SK-MEL-5 (cell line): ENCODE measurements at regions not wholly inside any gene's neighbourhood (a gene's known extent, or its start where the extent isn't known, plus 50 kb on each side); places are given as distances from the start of the nearest gene placed in this dataset.

Experiments used
- DNase-seq: peaks from one replicate; pipeline ENCODE4 v3.0.0-alpha.2; 2016; ENCODE audit warnings: low read depth, low spot score
- in situ Hi-C: cut with HindIII; loops from 2 replicates; pipeline ENCODE4 v1.10.0; 2016; ENCODE audit warnings: low sequenced_read_pairs, high pct_unique_total_duplicates, low pct_unique_long_range_greater_than_20kb

- no peak for DNase-seq
- in situ Hi-C loops = no loop called here
Observed at GRCh38 chr11:116271479-116271878, 501.3 kb downstream of the BUD13 start.

- in situ Hi-C loops = no loop called here
- no peak for DNase-seq
Observed at GRCh38 chr11:116267146-116267545, 505.6 kb downstream of the BUD13 start.

DNA sequence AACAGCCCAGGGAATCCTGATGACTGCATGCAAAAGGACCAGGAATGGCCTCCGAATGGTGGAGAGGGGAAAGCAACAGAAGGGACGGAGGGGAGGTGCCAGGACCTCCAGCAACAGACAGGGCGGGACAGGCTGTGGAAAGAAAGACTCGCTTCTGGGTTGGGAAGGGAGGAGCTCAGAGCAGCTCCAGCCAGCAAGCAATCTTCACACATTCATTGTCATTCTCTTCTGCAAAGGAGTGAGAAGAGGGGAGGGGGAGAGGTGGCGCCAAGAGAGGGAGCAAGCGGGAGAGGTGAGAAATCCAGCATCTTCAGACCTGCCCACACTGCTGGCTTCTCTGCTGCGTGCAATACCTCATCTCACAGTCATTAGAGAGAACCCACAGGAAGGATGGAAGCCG is 509.0 kb downstream of the BUD13 start:
- DNase-seq = no peak
- in situ Hi-C loops = no loop called here

- in situ Hi-C loops = no loop called here
- DNase-seq = no peak
Observed at GRCh38 chr11:116263019-116263418, 509.8 kb downstream of the BUD13 start.

GRCh38 chr11:116262370-116262769 is 510.4 kb downstream of the BUD13 start:
- in situ Hi-C loops = no loop called here
- DNase-seq = no peak

GRCh38 chr11:116261606-116262005 is 511.2 kb downstream of the BUD13 start:
- in situ Hi-C loops = no loop called here
- DNase-seq = no peak

GRCh38 chr11:116258821-116259220 is 514.0 kb downstream of the BUD13 start:
- no peak for DNase-seq
- in situ Hi-C loops = no loop called here

GRCh38 chr11:116257883-116258282 is 514.9 kb downstream of the BUD13 start:
- in situ Hi-C loops = no loop called here
- DNase-seq = no peak

GRCh38 chr11:116257092-116257491 is 515.7 kb downstream of the BUD13 start:
- peak; percentile 34 for DNase-seq

DNA sequence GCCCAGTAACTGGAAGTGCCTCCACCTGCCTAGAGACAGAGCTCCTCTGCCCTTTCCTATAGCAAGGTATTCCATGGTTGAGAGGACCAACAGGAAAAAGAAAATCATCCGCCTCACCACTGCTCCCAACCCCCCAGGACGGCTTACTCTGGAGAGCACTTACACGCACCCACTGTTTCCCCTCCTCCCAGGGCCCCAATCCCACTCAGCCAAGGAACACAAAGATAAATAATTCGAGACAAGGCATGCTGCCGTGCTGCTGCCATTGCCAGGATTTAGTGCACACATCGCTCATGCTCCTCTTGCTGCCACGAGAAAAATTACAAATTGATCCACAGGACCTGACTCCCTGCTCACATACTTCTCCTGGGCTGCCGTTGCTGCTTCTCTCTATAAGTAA is 516.6 kb downstream of the BUD13 start:
- in situ Hi-C loops = no loop called here
- DNase-seq = no peak

More at GRCh38 chr11:116257092-116257491, 515.7 kb downstream of the BUD13 start:
- in situ Hi-C loops = no loop called here

DNA sequence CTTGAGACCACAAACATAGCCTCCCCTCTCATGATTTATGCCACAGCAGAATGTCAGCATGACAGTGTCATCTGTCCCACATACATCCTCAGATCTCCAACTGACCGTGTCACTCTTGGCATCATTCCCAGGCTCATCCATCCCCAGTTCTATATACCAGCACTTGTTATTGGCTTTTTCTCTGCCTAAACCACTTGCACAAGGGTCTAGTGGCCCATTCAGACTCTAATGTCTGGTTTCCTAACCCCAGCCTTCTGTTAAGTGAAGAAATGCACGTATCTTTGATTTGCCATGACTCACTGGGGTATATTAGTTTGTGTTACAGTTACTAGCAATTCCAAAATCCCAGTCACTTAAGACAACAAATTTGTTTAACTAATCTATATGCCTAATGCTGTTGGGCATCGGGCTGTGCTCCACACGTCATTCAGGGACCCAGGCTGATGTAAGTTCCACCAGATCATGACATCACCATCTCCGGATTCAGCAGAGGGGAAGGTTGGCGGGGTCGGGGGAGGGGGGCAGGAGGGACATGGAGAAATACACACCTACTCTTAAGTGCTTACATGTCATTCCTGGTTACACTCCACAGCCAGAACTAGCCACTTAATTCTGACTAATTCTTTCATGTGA is 517.4 kb downstream of the BUD13 start:
- no peak for DNase-seq
- in situ Hi-C loops = no loop called here

DNA sequence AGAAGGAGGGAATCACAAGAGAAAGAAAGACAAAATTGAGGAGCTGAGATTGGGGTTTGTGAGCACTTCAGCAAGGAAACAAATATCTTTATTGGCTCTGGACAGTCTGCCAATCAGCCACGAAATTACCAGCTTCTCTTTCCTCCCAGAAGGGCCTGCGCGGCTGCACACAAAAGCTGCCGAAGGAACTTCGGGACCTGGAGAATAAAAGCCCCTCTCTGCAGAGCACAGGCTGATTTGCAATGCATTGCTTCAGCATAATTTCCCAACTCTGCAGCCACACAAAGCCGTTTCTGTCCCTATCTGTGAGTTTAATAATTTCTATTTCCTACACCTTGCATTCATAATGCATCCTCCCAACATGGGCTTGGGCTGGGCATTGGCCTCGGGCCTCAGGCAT is 522.6 kb downstream of the BUD13 start:
- no peak for DNase-seq
- in situ Hi-C loops = no loop called here

DNA sequence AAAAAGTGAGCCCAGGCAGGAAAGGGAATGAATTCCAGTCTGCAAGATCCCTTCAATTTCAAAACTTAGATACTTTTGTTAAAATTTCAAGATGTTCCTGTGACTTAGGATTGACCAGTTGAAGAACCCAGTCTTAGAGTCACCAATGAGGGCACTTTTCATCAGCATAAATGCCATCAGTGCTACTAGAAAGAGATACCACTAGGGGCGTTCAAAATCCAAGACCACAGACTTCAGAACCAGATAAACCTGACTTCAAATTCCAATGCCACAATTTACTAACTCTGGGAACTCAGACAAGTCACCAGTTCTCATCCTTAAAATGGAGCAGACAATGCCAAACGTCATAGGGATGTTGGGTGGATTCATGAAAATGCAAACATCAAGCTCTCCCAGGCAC is 523.2 kb downstream of the BUD13 start:
- in situ Hi-C loops = no loop called here
- DNase-seq = no peak

GRCh38 chr11:116244889-116245288 is 527.9 kb downstream of the BUD13 start:
- DNase-seq = no peak
- in situ Hi-C loops = no loop called here

GRCh38 chr11:116244439-116244838 is 528.3 kb downstream of the BUD13 start:
- no peak for DNase-seq
- in situ Hi-C loops = no loop called here

DNA sequence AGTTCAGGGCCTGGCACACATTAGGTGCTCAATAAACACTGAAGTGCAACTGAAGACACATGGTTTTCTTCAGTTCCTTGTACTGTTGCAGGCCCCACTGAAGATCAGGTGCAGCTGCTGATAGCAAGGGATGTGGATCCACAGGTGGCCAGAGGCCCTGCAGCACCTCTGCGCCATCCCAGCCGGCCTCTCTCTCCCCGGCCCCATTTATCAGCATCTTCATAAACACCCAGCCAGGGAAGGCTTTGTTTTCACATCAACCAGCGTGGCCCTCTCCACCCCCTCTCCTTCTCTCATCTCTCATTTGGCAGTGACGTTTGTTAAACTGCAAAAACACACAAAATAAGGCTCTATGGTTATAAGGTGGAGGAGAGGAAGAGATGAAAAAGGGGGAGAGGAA is 528.8 kb downstream of the BUD13 start:
- no peak for DNase-seq
- in situ Hi-C loops = no loop called here

GRCh38 chr11:116242006-116242405 is 530.8 kb downstream of the BUD13 start:
- in situ Hi-C loops = no loop called here
- DNase-seq = no peak

DNA sequence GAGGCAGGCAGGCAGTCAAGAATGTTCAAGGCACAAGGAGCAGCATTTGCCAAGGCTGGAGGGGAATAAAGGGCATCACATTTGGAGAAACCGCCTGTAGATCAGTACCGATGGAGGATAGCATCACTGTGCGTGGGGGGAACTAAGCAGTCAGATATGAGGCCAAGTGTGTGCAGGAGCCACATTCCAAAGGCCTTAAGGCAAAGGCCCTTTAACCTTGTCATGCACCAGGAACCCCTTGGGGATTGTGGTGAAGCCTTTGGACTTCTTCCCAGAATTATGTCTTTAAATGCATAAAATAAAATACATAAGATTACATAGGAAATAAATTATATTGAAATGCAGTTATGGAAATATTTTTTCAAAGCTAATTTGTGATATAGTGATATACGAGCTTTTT is 532.1 kb downstream of the BUD13 start:
- in situ Hi-C loops = no loop called here
- DNase-seq = no peak

DNA sequence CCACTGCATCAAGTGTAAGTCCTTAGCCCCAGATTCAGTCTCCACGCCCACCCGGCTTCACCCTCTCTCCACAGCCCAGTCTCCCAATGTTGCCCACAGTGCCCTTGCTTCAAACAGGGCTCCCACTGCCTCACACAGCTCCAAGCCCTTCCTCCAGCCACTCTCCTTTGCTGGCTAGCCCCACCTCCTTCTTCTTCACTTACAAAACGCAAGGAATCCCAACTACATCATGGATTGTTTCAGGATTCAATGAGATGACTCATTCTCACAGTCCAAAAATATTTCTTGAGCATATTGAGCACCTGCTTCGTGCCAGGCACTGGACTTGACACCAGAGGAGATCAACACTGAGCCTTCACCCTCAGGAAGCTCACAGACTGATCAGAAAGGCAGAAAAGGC is 533.5 kb downstream of the BUD13 start:
- no peak for DNase-seq
- in situ Hi-C loops = no loop called here

DNA sequence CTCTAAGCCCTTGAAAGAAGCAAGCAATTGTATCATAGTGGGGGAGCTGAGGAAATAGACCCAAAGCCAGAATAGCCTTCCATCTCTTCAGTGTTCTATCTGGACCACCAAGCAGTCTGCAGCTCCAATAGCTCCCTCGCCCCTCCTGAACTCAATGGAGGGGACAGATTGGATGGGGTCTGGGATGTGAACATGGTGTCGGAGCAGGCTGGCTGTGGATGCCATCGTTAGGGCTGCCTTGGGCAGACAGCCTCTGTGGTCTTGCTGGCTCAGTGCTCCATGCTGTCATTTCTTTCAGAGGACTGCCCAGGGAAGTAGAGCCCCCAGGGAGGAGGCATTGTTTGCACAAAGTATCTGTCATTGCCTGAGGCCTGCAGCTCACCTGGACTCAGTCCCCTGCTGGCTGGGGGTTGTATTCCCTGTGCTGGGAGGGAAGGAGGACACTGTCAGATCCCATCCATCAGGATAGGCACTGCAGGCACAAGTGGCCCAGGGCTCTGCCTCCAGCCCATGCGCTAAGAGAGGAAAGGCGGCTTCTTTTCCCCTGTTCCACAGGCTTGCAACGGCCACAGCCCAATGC is 537.7 kb downstream of the BUD13 start:
- in situ Hi-C loops = no loop called here
- DNase-seq = no peak
